NT2/D1 (cell line): ENCODE measurements at regions not wholly inside any gene's neighbourhood (a gene's known extent, or its start where the extent isn't known, plus 50 kb on each side); places are given as distances from the start of the nearest gene placed in this dataset.

Experiments used
- SUZ12 ChIP-seq: IDR thresholded peaks from 2 replicates; pipeline ENCODE4 v1.6.1; 2011; ENCODE audit not compliant: insufficient read length, insufficient read depth; ENCODE audit errors: extremely low read depth
- YY1 ChIP-seq: IDR thresholded peaks from 2 replicates; pipeline ENCODE4 v1.6.1; 2011; ENCODE audit not compliant: insufficient read length, insufficient read depth

DNA sequence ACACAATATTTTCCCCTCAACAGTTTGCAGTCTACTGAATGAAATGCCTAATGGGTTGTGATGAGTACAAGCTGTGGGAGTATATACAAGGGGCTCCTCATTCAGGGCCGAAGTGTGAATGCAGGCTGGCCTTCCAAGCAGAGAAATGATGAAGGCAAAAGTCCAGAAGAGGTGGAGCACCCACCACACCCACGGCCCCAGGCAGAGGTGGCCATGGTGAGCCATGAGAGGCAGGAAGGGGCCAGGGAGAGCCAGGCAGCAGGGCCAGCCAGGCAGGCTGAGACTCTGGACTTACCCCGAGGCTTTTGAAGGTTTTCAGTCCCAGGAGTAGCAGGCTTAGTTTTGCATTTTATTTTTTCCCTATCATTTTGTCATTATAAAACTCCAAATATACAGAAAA, 218.1 kb downstream of the AUH start:
- no peak for TF ChIP-seq YY1
- no peak for TF ChIP-seq SUZ12
